NCI-H128 (cell line): ENCODE measurements at regions not wholly inside any gene's neighbourhood (a gene's known extent, or its start where the extent isn't known, plus 50 kb on each side); places are given as distances from the start of the nearest gene placed in this dataset.

Source experiments
- DNase-seq: peaks from one replicate; lab custom pipeline; 2025; ENCODE audit not compliant: unreplicated experiment; lab: John Stamatoyannopoulos, UW

DNA sequence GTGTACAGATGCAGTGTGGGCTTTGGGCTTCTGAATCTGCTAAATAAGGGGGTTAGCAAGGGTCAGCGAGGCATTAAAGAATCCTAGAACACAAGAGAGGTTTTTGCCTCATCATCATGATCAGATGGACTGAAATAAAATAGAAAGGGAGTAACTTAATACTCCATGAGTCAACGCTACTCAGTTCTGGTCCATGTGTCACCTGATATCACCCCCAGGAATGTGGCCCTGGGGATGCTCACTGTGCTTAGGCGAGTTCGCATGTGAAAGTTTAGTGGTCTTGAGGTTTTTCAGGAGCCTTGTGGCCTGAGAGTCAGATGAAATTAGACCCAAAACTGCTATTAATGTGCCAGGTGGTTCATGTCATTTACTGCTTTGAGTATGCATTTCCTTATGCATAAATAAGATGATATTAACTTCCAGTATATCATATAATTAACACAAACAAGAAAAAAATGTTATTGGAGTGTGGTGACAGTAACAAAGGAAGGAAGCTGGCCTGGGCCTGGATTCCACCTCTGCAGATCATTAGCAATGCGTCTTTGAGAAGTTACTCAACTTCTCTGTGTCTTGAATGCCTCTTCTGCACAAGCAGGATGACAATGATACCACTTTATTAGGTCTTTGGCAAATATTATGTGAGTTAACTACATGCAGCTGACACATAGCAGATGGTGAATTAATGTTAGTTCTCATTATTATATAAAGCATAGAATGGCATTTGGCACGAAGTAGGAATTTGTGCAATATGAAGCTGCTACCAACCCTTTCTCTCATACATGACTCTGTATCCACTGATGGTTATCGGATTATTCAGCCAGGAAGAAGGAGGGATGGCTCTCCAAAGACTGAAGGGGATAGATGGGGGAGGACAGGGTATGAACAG is 1272.6 kb downstream of the AACS start:
- DNase-seq = no peak

DNA sequence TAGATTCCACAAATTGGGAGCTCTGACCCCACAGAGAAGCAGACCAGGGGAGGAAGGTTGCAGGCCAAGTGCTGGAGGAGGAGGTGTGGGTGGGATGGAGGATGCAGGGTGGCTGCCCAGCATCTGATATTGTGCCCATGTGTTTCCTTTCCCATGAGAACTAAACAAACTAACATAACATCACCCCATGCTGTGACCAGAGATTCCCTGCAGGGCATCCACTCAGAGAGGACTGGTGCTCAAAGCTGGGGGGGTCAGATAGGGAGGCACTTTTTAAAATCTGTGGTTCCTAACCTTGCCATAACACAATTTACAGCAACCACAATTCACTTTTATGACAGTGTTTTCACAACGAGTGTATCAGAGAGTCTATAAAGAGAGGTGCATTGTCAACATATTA is 1277.6 kb downstream of the AACS start:
- DNase-seq = no peak

DNA sequence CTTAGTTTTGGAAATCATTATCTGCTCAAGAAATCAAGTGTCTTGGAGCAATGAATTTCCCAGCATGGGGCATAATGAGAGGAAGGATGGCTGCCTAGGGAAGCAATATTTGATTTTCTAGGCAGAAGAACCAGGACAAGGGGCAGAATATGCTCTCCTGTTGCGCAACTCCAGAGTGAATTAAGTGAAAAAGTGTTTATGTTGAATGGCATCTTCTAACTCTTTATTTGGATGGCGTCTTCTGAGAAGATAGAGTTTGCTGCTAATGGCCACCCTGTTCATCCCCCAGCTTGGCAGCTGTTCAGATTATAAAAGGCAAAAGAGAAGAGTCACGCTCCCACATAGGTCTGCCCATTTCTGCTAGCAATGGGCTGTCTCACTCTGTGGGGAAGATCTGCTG is 1278.1 kb downstream of the AACS start:
- DNase-seq = no peak

GRCh38 chr12:126346087-126346486 is 1280.9 kb downstream of the AACS start:
- no peak for DNase-seq

GRCh38 chr12:126347421-126347820 is 1282.2 kb downstream of the AACS start:
- DNase-seq = no peak

GRCh38 chr12:126349383-126349782 is 1284.1 kb downstream of the AACS start:
- DNase-seq = no peak

GRCh38 chr12:126353604-126354003 is 1288.4 kb downstream of the AACS start:
- no peak for DNase-seq

DNA sequence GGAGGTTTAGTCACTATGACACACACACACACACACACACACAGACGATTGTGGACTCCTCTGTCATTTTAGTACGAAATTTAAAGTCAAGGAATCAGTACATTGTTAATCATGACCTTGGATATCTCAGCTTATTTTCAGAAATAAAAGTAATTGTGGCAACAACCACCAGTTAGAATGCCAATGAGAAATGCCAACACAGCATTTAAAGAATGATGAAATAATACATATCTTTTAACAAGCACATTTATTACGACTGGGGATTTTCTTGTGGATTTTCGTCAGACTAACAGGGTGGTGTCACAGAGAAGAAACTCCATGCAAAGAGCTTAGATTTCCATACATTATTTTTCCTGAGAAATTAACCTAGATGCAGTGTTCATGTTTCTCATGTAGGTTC is 1289.4 kb downstream of the AACS start:
- DNase-seq = no peak

DNA sequence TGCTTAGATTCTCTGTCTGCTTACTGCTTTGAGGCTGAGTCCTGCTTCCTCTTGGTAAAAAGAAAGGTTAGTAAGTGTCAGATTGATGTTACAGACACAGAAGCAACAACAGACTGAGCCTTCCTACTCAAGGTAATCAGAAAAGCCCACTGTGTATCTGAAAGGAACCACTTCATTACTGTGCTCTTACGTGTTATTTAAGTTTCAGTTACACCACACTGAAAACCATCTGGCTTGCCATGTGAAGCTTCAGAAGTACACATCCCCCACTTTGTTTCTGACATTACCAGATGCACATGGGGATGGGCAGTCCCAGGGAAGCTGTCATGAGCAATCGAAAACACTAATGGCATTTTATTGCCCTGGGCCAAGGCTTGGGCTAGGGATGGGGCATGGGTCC is 1290.1 kb downstream of the AACS start:
- no peak for DNase-seq

- no peak for DNase-seq
Measured at GRCh38 chr12:126358806-126359205, 1293.6 kb downstream of the AACS start.

DNA sequence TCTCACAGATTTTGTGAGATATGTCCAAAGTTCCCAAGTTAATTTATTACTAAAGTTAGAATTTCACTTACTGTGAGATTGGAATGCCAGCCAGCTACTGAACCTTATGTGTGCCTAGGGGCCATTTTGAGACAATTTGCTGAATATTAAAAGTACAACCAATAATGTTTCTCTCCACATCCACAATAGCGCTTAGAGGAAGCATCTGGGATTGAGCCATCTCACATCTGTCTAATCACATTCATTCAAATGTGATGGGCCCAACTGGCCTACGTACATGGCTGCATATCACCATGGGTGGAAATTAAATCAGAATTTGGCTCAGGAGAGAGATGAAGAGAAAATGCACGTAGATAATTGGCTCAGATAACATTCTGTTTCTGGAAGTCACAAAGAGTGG is 1294.0 kb downstream of the AACS start:
- DNase-seq = no peak

DNA sequence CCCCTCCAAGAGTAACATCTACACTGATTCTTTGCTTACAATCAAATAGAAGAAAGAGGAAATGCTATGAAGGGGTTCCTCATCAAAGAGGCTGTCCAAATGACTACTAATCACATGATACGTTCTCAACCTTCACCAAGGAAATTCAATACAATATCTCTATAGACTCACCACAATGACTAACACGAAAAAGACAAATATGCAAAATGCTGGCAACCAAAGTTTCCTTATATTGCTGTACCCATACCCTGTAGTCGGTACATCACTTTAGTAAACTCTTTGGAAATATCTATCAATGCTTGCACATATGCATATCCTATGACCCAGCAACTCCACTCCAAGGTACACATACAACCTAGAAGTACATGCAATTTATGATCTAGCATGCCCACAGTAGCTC is 1296.6 kb downstream of the AACS start:
- no peak for DNase-seq

DNA sequence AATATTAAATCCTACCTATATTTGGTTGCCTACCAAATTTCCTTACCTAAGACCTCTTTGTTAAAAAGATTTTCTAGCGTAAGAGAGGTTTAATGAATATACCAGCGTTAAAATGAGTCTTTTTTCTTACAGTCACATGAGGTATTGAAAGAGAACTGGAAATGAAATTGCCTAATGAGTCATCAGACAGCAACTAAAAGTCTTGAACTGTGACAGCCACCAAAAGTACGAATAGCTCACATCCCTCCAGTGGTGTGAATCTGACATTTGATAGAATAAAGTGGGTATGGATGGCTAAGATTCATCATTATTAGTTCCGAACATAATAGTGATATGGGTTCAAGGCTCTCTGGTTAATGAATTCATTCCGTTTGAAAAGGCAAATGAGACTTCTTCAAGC is 1297.3 kb downstream of the AACS start:
- no peak for DNase-seq

DNA sequence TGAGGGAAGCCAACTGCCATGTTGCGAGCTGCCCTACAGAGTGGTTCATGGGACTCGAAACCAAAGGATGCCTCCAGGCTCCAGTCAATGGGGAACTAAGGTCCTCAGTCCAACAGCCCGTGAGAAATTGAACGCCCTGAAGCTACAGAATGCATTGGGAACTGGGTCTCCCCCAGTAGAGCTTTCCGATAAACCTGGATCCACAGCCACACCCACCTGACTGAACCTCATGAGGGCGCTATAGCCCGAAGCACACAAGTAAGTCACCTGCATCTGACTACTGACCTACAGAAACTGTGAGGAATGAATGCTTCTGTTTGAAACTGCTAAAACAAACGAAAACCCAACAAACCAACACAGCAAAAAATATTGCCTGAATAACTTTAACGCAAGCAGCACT is 1297.7 kb downstream of the AACS start:
- no peak for DNase-seq

DNA sequence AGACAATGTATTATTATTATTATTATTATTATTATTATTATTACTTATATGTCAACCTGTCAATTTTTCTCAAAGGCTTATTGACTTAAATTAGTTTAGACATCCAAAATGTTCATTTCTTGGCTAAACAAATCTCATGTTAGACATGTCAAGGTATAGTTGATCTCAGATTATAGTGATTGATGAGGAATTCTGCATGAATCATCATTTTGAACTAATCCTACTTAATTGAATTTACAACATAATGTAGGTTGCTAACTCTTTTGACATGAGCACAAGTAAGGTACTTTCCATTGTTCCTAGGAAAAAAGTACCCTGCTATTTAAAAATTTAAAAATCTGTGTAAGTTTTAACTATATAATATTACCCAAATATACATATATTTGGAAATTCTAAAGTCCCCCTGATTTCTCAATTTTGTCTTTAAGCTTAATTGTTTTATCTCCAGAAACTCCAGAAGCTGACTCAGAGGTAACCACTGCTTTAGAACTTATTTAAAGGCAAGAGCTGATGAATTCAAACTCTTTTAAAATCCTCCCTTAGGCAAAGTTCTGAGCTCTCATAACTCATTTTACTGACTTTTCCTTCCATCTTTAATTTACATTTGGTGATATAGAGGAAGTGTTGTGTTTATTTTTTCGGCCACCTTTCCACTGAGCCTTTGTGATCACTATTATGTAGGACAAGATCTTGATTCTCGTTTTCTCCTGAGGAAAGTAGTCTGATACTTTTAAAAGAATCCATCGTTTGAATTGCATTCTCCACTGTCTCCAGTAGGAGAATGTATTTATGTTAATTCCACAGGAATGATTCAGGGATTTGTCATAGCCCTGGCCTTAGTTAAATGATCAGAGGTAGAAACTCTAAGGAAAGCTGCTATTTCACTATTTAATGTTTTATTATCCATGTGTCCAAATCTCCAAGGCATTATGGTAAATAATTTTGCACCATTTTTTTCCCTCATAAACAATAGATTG is 1304.5 kb downstream of the AACS start:
- DNase-seq = no peak

DNA sequence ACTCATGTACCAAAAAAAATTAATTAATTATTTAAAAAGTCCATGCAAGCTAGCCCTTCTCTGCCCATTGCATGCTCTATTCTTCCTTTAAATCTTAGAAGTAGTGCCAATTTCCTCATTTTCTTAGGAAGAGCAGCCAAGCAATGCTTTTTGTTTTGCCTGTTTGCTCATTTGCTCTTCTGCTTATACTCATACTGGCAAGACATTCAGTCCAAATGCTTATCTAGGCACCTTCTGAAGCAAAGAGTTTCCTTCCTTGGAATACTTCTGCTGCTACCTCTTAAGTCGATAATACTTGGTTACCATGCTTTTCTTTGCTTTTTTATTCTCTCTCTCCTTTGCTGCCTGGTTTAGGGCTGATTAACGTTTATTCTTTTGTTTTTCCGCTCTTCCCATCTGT is 1318.3 kb downstream of the AACS start:
- no peak for DNase-seq

GRCh38 chr12:126384026-126384564 is 1318.9 kb downstream of the AACS start:
- no peak for DNase-seq

GRCh38 chr12:126385785-126386184 is 1320.5 kb downstream of the AACS start:
- no peak for DNase-seq

DNA sequence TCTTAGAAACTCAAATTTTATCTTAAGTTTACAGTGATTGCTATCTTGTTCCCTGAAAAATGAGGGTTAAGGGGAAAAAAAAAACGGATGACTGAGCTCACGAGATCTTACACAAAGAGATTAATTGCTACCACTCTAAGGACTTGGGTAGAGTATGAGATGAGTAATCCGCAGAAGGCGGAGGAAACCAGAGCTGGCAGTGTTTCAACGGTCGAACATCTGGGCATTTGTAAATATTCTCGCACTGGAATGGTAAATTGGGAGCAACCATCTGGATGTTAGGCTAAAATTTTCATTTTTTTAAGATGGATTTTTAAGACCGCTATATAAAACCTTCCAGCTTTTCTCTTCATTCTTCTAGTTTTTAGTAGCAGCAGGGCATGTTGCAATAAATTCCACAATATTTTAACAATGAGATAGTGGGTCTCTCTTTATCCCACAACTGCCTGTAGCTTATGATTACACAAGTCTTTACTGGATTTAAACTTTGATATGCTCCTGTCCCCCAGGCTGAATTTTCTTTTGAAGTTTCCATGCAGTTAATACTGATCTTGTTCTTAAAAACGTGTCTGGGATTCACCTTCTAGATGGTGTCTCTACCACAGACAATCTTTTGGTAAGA is 1324.1 kb downstream of the AACS start:
- DNase-seq = no peak

DNA sequence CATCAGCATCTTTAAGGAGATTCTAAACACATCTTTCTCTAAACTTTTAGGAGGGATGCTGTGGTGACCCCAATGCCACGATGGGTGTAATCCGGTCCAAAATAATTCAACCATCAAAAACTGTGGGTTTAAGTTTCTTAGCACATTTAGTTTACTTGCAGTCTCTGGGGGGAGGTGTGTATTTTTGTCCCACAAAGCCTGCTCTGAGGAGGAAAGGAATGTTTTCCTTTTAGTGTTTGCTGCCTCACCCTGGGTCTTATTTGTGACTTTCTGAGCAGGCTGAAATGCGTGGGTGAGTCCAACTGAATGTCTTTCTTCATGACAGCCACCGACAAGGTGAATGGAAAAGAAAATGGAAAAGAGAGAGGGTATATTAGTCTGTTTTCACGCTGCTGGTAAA is 1324.7 kb downstream of the AACS start:
- no peak for DNase-seq

DNA sequence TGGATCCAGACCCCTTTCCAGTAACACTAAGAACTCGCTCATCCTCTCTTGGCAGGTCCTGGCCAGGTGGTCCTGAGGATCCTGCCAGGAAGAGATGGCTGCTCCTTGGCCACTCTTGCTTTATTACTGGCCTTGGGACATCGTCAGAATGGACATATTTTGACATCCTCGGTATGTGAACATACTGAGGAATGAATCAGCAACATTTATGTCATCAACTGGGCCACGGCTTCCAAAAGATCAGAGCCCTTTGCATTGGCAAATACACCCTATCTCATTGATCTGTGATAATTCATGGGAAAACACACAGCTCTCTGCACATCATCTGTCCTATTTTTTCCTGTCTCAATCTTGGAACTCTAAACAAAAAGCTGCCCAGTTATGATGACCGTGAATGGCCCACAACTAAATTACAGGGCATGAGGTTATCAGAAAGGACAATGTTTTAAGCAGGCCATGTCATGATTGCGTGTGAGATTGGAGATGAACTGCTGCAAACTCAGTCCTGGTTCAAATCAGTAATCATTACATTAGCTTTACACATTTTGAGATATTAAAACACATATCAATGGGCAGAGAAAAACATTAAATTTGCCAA is 1325.8 kb downstream of the AACS start:
- DNase-seq = no peak
